Left hindlimb (tissue), 1 donor: ENCODE measurements at regions not wholly inside any gene's neighbourhood (a gene's known extent, or its start where the extent isn't known, plus 50 kb on each side); places are given as distances from the start of the nearest gene placed in this dataset.

Source experiments
- DNase-seq: peaks from one replicate; pipeline ENCODE4 v3.0.0-alpha.2; 2018

DNA sequence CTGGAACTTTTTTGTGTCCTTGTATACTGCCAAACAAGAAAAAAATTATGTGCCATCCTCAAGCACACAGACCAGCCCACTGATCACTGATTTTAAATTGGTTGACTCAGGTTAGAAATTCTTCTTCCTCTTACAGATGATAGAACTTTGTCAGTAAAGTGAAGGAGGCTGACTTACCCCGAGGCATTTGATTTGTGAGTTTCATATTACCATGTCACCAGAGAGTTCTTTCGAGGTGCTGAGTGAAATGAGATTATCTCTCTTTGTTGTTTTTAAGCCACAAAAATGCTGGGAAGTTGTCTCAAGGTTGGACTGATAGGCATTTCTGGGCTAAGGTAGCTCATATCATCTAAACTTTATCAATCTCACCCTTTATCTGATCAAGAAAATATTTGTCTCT, 78.8 kb upstream of the FAM180A start:
- DNase-seq = no peak

- no peak for DNase-seq
Observed at GRCh38 chr7:135825406-135825805, 76.8 kb upstream of the FAM180A start.

DNA sequence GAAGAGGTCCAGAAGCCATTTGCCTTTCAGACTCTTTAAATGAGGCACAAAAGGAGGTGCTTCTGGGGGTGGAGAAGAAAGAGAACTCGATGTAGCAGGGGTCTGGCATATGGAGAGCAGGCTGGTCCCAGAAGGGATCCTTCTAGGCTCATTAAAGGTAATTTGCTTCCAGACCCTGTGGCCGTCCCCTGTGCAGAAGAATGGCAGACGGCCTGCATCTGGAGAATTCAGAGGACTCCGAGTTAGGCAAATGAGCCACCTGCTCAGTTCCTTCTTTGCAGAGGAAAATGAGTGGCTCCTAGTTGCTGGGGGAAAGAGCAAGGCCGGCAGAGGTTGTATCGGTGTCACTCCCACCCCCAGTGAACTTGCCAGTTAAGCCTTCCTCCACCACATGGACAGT, 73.8 kb upstream of the FAM180A start:
- no peak for DNase-seq

GRCh38 chr7:135817583-135817982, 69.0 kb upstream of the FAM180A start:
- DNase-seq = peak; percentile 45

DNA sequence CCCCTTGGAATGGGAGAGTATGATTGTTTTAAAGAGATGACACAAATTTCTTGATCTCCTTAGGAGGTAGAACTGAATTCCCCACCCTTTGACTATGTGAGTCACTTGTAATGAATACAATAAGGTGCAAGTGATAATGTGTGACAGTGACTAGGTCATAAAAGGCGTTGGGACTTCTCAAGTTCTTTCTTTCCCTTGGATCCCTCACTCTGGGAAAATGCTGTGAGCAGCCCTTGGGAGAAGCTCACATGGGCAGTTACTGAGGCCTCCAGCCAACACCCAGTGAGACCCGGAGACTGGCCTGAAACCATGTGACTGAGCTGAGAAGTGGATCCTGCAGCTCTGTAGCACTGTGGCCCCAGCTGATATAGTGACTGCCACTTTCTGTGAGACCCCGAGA, 66.4 kb upstream of the FAM180A start:
- DNase-seq = no peak

GRCh38 chr7:135812148-135812547, 63.5 kb upstream of the FAM180A start:
- no peak for DNase-seq

- DNase-seq = no peak
Observed at GRCh38 chr7:135811506-135811905, 62.9 kb upstream of the FAM180A start.

GRCh38 chr7:135808206-135808605, 59.6 kb upstream of the FAM180A start:
- no peak for DNase-seq

GRCh38 chr7:135803143-135803542, 54.5 kb upstream of the FAM180A start:
- no peak for DNase-seq

DNA sequence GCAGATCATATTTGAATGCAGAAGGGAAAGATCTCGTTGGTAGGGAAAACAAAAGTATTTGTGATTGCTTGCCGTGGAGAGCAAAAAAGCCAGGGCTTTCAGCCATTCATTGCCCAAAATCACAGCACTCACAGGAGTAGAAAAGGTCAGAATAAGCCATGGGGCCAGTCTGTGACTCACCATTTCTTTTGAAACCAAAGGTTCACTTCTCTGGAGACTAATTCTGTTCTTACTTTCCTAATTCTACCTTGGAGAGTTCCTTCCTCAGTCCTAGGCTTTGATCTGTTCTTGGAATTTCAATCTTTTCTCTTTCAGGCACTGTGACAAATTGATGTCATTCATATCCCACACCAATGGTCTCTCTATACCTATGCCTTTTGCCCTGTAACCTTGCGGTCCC, 54.1 kb upstream of the FAM180A start:
- DNase-seq = no peak

DNA sequence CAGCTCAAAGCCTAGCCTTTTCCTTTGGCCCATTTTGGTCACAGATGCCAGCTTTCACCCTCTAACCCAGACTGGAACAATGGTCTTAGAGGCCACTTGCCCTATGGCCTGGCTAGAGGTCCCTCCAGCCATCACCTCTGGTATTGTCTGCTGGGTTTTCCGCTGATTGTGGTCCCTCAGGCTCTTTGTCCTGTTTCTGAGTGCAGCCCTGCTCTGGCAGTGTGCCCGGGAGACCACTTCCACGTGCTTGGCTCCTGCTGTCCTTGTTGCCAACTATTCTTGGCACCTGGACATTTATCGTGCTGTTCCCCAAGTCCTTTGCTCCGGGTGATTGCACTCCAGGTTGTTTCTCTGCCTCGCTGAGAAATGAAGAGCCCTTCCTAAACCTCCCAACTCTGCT, 53.3 kb upstream of the FAM180A start:
- DNase-seq = no peak

GRCh38 chr7:135801045-135801693, 52.6 kb upstream of the FAM180A start:
- no peak for DNase-seq

GRCh38 chr7:135800560-135800959, 51.9 kb upstream of the FAM180A start:
- DNase-seq = no peak

DNA sequence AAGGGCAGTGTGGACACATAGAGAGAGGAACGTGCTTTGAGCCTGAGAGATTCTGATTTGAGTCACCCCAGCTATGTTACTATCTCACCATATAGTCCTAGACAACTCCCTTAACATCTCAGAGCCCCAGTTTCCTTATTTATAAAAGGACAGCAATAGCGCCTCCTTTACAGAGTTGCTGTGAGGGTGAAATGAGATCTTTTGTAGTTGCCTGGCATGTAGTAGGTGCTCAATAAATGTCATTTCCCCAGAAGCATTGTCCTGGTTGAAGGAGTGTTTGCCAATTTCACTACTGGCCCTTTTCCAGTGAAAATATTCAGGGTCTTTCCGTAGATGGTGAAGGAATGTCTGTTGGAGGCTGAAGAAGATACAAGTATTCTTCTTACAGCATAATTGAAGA, 51.3 kb upstream of the FAM180A start:
- no peak for DNase-seq
